ACC112 (cell line): ENCODE measurements at regions not wholly inside any gene's neighbourhood (a gene's known extent, or its start where the extent isn't known, plus 50 kb on each side); places are given as distances from the start of the nearest gene placed in this dataset.

Source experiments
- H2AFZ ChIP-seq: fragments of 200-600 bp; sonication (generic); one replicate; pipeline ENCODE4 v1.6.0; 2017; ENCODE audit warnings: antibody characterized with exemption, low read length; ENCODE audit not compliant: unreplicated experiment
- H3K27ac ChIP-seq: fragments of 200-600 bp; sonication (generic); 2 replicates; pipeline ENCODE4 v1.5.1; 2014; ENCODE audit warnings: low read depth, mild to moderate bottlenecking, antibody characterized with exemption, low read length, moderate library complexity
- H3K27me3 ChIP-seq: fragments of 200-600 bp; sonication (generic); 2 replicates; pipeline ENCODE4 v1.6.1; 2014; ENCODE audit warnings: mild to moderate bottlenecking, antibody characterized with exemption, low read length, moderate library complexity, mixed read lengths; ENCODE audit not compliant: insufficient read depth
- H3K36me3 ChIP-seq: fragments of 200-600 bp; sonication (generic); 2 replicates; pipeline ENCODE4 v1.6.1; 2016; ENCODE audit warnings: mild to moderate bottlenecking, antibody characterized with exemption, low read length, moderate library complexity, mixed read lengths; ENCODE audit not compliant: insufficient read depth
- H3K4me1 ChIP-seq: fragments of 200-600 bp; sonication (generic); one replicate; pipeline ENCODE4 v1.6.1; 2016; ENCODE audit warnings: low read length, mixed read lengths; ENCODE audit not compliant: insufficient read depth, unreplicated experiment, control insufficient read depth
- H3K4me3 ChIP-seq: fragments of 200-600 bp; sonication (generic); 2 replicates; pipeline ENCODE4 v1.5.1; 2014; ENCODE audit warnings: mild to moderate bottlenecking, low read depth, low read length
- H3K79me2 ChIP-seq: fragments of 200-600 bp; sonication (generic); one replicate; pipeline ENCODE4 v1.6.0; 2016; ENCODE audit warnings: low read length; ENCODE audit not compliant: control insufficient read depth, unreplicated experiment, insufficient read depth

GRCh38 chr2:241924069-241924908, 54.8 kb downstream of the RTP5 start:
- no peaks in the 10 kb centered on the region for H3K79me2 ChIP-seq
- H3K36me3 ChIP-seq = no peaks in the 10 kb centered on the region
- H3K27ac ChIP-seq = no peak overlapping the region
- H3K27me3 ChIP-seq = peaks cover 17% of the 10 kb centered on the region; the same call in 1 of the 2 replicates
- H3K4me3 ChIP-seq = no peak overlapping the region
- H2AFZ ChIP-seq = no peak overlapping the region
- H3K4me1 ChIP-seq = no peaks in the 10 kb centered on the region

DNA sequence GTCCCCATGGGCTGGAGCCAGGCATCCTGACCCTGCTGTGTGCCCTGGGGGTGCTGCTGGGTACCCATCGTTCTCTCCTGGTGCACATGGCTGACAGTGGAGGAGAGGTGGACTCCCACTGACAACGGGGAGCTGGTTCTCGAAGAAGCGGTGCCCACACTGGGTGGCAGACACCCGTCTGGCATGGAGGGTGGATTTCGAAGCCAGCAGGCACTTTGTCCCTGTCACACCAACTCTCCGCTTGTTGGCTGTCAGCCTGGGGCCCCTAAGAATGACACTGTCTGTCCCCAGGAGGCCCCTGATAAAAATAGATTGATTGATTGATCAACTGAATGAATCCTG, 55.4 kb downstream of the RTP5 start:
- Histone ChIP-seq H3K79me2 (no peaks in the 10 kb centered on the region), H3K27ac (no peak overlapping the region), H3K27me3 (peaks cover 17% of the 10 kb centered on the region; the same call in 1 of the 2 replicates), H3K4me3 (no peak overlapping the region), H2AFZ (no peak overlapping the region), H3K4me1 (no peaks in the 10 kb centered on the region), H3K36me3 (no peaks in the 10 kb centered on the region)

GRCh38 chr2:241925277-241925676, 55.7 kb downstream of the RTP5 start:
- Histone ChIP-seq H3K27ac (no peak overlapping the region), H3K4me1 (no peaks in the 10 kb centered on the region), H3K4me3 (no peak overlapping the region), H3K27me3 (peaks cover 14% of the 10 kb centered on the region; the same call in 1 of the 2 replicates), H3K36me3 (no peaks in the 10 kb centered on the region), H3K79me2 (no peaks in the 10 kb centered on the region), H2AFZ (no peak overlapping the region)

DNA sequence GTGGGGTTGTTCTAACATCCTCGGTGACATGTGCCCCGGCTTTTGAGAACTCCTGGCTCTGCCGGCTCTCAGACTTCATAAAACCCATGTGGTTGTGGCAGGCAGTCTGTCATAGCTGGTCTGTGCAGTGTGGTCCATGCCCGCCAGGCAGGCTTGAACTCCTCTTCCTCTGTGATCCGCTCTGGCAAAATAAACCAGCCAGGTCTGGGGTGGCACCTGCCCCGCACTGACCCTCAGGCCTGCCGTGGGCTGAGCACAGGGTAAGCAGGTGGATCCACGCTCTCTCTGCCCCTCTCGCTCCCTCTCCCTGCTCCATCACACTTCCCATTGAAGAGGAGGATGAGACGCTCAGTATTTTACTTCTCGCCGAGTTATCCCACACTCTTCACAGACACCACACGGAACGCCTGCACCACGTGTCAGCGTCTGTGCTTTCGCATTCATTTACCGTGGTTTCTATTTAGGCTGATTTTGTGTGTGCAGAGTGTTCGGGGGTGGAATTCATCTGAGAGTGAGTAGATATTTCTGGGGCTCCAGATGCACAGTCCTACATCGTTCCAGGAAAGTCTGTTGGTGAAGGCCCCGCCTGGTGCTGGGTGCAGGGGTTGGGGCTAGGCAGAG, 56.4 kb downstream of the RTP5 start:
- Histone ChIP-seq H3K27ac (no peak overlapping the region), H3K36me3 (no peaks in the 10 kb centered on the region), H3K4me1 (no peaks in the 10 kb centered on the region), H3K27me3 (peaks cover 14% of the 10 kb centered on the region; the same call in 1 of the 2 replicates), H3K79me2 (no peaks in the 10 kb centered on the region), H2AFZ (no peak overlapping the region), H3K4me3 (no peak overlapping the region)

DNA sequence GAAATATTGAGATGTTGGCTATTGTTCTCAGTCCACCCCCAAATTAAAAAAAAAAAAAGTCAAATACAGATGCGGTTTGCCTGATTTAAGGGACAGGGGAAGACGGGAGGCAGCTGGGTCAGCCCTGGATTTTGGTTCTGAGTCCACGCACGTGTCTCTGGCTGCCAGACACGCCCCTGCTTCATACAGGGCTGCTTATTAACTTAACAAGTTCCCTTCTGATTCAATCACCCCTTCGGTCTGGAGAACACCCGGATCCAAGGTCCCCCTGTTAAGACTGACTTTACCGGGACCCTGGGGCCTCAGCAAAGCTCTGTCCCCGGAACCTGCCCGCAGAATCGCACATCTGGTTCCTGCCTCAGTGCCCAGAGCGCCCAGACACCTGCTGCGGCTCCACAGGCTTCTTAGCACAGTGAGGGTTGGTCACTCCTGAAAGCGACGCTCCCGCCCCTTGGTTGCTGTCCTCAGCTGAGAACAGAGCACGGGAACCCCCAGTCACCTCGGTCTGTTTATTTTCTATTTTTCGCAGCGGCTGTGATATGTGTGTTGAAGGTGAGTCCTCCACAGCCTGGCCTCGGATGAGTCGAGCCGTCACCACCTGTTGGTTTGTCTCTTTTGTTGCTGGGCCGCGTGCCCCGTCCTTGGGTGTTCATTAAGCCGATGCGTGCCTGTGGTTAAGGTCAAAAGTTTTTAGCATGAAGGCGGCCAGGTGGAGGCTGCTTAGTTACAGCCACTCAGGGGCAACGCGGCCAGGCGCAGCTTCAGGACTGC, 57.2 kb downstream of the RTP5 start:
- H3K4me1 ChIP-seq = no peaks in the 10 kb centered on the region
- H3K27ac ChIP-seq = no peak overlapping the region
- H3K4me3 ChIP-seq = no peak overlapping the region

DNA sequence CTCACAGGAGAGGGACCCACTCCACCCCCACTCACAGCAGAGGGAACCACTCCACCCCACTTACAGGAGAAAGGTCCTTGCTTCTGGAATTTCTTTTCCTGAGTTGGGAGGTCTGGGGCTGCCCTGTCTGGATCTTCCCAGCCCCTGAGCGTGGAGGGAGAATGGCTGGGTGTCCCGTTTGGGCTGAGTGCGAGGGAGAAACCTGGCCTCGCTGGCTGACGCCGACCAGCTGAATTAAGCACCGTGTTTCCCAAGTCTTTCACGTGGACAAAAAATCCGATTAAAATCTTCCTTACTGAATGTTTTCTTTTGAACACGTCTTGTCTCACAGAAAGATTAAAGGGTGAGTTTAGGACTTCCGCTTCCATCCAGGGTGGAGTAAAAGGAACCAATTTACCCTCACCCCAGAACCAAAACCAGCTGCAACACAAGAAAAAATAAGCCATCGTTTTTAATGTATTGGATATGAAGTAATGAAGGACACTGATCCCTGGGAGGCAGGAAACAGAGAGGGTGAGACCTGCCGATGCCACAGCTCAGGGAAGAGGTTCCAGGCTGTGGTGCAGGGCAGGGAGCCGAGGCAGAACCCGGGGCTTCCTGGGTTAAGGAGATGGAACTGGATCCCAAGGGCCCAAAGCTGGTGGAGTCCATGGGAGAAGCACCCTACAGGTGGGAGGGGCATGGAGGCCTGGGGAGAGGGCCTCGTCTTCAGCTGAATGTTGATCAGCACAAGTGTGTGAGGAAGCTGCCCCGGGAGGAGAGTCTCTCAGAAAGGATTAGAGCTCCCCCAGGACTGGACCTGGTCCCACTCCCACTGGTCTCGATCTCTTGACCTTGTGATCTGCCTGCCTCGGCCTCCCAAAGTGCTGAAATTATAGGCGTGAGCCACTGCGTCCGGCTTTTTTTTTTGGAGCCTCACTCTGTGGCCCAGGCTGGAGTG, 60.3 kb downstream of the RTP5 start:
- Histone ChIP-seq H3K36me3 (no peaks in the 10 kb centered on the region), H3K4me1 (no peaks in the 10 kb centered on the region), H3K79me2 (no peaks in the 10 kb centered on the region), H3K4me3 (no peak overlapping the region), H3K27ac (no peak overlapping the region), H3K27me3 (peaks cover 12% of the 10 kb centered on the region; the same call in 1 of the 2 replicates), H2AFZ (no peak overlapping the region)

More for the DNA sequence above, 57.2 kb downstream of the RTP5 start:
- H3K36me3 ChIP-seq = no peaks in the 10 kb centered on the region
- H3K79me2 ChIP-seq = no peaks in the 10 kb centered on the region
- no peak overlapping the region for H2AFZ ChIP-seq
- H3K27me3 ChIP-seq = peaks cover 14% of the 10 kb centered on the region; the same call in 1 of the 2 replicates

- H3K4me1 ChIP-seq = no peaks in the 10 kb centered on the region
- H3K4me3 ChIP-seq = no peak overlapping the region
- no peak overlapping the region for H2AFZ ChIP-seq
- H3K79me2 ChIP-seq = no peaks in the 10 kb centered on the region
- no peaks in the 10 kb centered on the region for H3K36me3 ChIP-seq
- H3K27ac ChIP-seq = no peak overlapping the region
- no peaks in the 10 kb centered on the region for H3K27me3 ChIP-seq
Measured at GRCh38 chr2:241931084-241931975, 61.8 kb downstream of the RTP5 start.

DNA sequence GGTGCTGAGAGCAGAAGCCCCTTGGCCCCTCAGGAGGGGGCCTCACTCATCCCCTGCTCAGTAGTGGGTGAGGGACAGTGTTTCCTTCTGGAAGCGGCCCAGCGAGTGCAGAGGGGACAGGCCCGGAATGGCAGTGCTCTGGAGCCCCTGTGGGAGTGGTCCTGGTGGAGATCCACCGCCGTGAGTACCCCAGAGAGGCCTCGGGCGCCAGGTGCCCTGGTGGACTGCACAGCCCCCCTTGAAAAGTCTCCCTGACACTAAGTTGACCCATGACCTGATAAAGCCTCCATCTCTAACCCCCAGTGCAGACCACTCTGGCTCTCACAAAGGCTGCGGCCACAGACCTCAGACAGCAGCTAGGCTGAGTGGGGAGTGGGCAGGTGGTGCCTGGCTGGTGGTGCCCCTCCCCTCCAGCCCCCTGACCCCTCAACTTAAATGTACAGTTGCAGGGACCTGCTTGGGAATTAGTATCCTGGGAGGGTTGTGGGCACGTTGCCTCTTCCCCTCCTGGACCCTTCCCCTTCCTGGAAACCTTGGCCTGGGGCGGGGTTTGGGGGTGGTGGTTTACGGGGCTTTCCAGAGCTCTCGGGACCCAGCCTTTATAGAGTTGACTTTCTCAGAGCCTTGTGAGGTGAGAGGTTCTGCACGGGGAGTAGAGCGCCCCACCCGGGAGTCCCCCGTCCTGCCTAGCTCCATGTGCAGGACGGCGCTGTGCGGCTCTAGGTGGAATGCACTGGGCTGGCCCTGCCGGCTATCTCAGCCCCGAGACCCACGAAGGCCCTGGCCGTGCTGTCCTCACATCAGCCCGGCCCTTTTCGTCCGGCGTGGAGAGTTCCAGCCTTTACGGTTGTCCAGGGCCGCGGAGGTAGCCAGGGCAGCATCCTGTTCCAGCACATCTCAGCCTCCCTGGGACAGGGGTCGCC, 62.7 kb downstream of the RTP5 start:
- Histone ChIP-seq H2AFZ (no peak overlapping the region), H3K36me3 (no peaks in the 10 kb centered on the region), H3K27ac (no peak overlapping the region), H3K4me3 (no peak overlapping the region), H3K4me1 (no peaks in the 10 kb centered on the region), H3K27me3 (no peaks in the 10 kb centered on the region; the same call in 1 of the 2 replicates), H3K79me2 (no peaks in the 10 kb centered on the region)

GRCh38 chr2:241932899-241933178, 63.3 kb downstream of the RTP5 start:
- Histone ChIP-seq H3K4me1 (no peaks in the 10 kb centered on the region), H3K4me3 (no peak overlapping the region), H3K79me2 (no peaks in the 10 kb centered on the region), H3K27me3 (no peaks in the 10 kb centered on the region; the same call in 1 of the 2 replicates), H3K36me3 (no peaks in the 10 kb centered on the region), H2AFZ (no peak overlapping the region), H3K27ac (no peak overlapping the region)
